ENCODE measurements at regions not wholly inside any gene's neighbourhood (a gene's known extent, or its start where the extent isn't known, plus 50 kb on each side); places are given as distances from the start of the nearest gene placed in this dataset.

DNA sequence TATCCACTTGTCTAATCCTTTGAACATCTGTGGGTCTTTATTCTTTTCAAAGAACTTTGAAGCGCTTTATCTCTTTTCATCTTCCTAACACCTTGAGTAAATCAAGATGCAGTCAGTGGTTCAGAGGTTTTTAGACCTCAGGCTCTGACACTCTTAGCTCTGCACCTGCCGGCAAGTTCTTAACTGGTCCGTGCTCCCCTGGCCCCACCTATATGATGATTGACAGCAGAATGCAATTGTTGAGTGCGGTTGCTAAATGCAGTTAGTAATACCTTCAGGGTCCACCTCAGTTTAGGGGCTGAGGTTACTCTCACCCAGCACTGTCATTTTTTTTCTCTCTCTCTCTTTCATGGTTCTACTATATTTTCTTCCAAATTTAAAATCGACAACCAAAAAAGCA lies 854.2 kb upstream of the AUTS2 start:
- no peaks in the 10 kb centered on the region for H3K9me3 ChIP-seq (ENCODE audit: control insufficient read depth in 4 of 4, low read length in 3 of 4)
- no peak overlapping the region for H3K9ac ChIP-seq (ENCODE audit: low read depth in 1 of 2, low read length in 2 of 2)
- H3K4me3 ChIP-seq (ENCODE audit: low read depth in 1 of 3, low read length in 3 of 3): no peak overlapping the region
- 78% methylated on average over 5 of the region's 5 CpGs for WGBS
- no peaks in the 10 kb centered on the region for H3K36me3 ChIP-seq (ENCODE audit: control insufficient read depth in 4 of 4, insufficient read depth in 3 of 4, low read depth in 1 of 4, low read length in 3 of 4)
- TF ChIP-seq, protein P1, sequence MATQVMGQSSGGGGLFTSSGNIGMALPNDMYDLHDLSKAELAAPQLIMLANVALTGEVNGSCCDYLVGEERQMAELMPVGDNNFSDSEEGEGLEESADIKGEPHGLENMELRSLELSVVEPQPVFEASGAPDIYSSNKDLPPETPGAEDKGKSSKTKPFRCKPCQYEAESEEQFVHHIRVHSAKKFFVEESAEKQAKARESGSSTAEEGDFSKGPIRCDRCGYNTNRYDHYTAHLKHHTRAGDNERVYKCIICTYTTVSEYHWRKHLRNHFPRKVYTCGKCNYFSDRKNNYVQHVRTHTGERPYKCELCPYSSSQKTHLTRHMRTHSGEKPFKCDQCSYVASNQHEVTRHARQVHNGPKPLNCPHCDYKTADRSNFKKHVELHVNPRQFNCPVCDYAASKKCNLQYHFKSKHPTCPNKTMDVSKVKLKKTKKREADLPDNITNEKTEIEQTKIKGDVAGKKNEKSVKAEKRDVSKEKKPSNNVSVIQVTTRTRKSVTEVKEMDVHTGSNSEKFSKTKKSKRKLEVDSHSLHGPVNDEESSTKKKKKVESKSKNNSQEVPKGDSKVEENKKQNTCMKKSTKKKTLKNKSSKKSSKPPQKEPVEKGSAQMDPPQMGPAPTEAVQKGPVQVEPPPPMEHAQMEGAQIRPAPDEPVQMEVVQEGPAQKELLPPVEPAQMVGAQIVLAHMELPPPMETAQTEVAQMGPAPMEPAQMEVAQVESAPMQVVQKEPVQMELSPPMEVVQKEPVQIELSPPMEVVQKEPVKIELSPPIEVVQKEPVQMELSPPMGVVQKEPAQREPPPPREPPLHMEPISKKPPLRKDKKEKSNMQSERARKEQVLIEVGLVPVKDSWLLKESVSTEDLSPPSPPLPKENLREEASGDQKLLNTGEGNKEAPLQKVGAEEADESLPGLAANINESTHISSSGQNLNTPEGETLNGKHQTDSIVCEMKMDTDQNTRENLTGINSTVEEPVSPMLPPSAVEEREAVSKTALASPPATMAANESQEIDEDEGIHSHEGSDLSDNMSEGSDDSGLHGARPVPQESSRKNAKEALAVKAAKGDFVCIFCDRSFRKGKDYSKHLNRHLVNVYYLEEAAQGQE (IDR thresholded peaks at IDR 0.05): no peak
- TF ChIP-seq, protein P2, sequence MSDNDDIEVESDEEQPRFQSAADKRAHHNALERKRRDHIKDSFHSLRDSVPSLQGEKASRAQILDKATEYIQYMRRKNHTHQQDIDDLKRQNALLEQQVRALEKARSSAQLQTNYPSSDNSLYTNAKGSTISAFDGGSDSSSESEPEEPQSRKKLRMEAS (IDR thresholded peaks at IDR 0.05): no peak
- no peak for TF ChIP-seq JUND (IDR thresholded peaks at IDR 0.05)
- TF ChIP-seq, protein P3, sequence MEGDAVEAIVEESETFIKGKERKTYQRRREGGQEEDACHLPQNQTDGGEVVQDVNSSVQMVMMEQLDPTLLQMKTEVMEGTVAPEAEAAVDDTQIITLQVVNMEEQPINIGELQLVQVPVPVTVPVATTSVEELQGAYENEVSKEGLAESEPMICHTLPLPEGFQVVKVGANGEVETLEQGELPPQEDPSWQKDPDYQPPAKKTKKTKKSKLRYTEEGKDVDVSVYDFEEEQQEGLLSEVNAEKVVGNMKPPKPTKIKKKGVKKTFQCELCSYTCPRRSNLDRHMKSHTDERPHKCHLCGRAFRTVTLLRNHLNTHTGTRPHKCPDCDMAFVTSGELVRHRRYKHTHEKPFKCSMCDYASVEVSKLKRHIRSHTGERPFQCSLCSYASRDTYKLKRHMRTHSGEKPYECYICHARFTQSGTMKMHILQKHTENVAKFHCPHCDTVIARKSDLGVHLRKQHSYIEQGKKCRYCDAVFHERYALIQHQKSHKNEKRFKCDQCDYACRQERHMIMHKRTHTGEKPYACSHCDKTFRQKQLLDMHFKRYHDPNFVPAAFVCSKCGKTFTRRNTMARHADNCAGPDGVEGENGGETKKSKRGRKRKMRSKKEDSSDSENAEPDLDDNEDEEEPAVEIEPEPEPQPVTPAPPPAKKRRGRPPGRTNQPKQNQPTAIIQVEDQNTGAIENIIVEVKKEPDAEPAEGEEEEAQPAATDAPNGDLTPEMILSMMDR (IDR thresholded peaks at IDR 0.05; ENCODE audit: low read depth, low read length, missing input control): no peak
- TF ChIP-seq RXRA (IDR thresholded peaks at IDR 0.05): no peak
- no peak for TF ChIP-seq EGR1 (IDR thresholded peaks at IDR 0.05; ENCODE audit: low read depth in 2 of 2)
- no peak for TF ChIP-seq GABPA (IDR thresholded peaks at IDR 0.05 in 1 of 2, conservative IDR thresholded peaks at IDR 0.05 in 1 of 2)
- TF ChIP-seq, protein P4, sequence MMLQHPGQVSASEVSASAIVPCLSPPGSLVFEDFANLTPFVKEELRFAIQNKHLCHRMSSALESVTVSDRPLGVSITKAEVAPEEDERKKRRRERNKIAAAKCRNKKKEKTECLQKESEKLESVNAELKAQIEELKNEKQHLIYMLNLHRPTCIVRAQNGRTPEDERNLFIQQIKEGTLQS (IDR thresholded peaks at IDR 0.05): no peak
- TF ChIP-seq HNF4G (IDR thresholded peaks at IDR 0.05): no peak
- no peak for TF ChIP-seq TAF1 (conservative IDR thresholded peaks at IDR 0.05)
- TF ChIP-seq HNF4A (conservative IDR thresholded peaks at IDR 0.05): no peak
- no peak for TF ChIP-seq YY1 (IDR thresholded peaks at IDR 0.05)
- no peak for TF ChIP-seq FOXA1 (IDR thresholded peaks at IDR 0.05)
- TF ChIP-seq RAD21 (IDR thresholded peaks at IDR 0.05): no peak
- TF ChIP-seq NR2F2 (IDR thresholded peaks at IDR 0.05): no peak
- TF ChIP-seq SP1 (IDR thresholded peaks at IDR 0.05): no peak
- H3K4me1 ChIP-seq (ENCODE audit: control insufficient read depth in 4 of 4, insufficient read depth in 4 of 4, low read length in 3 of 4): no peaks in the 10 kb centered on the region
- no peak for DNase-seq (ENCODE audit: low spot score)
- no peak overlapping the region for H3K27ac ChIP-seq (ENCODE audit: low read depth in 1 of 2, low read length in 2 of 2)
- H3K27me3 ChIP-seq (ENCODE audit: control insufficient read depth in 4 of 4, insufficient read depth in 4 of 4, low read length in 3 of 4): no peaks in the 10 kb centered on the region

DNA sequence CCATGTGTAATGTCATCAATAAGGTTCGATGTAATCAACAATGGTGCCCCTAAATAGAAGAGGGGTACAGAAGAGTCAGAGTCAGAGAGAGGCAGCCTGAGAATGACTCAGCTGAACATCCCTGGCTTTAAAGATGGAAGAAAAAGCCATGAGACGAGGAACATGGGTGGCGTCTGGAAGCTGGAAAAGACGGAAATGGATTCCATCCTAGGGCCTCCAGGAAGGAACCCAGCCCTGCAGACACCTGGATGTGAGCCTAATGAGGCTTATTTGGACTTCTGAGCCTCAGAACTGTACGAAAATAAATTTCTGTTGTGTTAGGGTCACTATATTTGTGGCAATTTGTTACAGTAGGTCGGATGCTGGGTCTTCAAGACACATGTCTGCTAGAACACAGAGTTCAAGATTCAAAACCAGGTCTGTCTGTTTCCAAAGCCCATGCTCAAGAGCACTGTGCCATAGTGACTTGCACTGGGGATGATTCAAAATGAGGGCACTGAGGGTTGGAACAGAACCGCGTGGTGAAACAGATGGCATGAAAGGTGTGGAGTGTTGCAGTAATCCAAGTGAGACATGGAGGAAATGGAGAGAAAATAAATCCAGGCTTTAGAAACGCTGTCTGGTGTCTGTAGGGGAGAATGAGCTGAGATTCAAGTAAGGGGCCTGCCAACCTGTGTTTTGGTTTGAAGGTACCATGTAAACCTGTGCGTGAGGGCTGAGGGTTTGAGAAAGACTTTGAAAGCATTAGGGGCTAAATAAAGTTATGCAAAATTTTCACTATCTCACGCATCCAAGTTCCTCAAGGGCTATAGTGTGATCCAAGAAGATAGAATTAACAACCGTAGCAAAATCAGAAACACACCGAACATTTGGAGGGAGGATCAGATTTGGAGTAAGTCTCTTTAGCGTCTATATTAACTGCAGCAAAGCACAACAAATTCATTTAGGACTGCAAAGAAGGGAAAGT lies 849.1 kb upstream of the AUTS2 start:
- Histone ChIP-seq H3K36me3 (ENCODE audit: control insufficient read depth in 4 of 4, insufficient read depth in 3 of 4, low read depth in 1 of 4, low read length in 3 of 4) (no peaks in the 10 kb centered on the region), H3K9ac (ENCODE audit: low read depth in 1 of 2, low read length in 2 of 2) (no peak overlapping the region), H3K9me3 (ENCODE audit: control insufficient read depth in 4 of 4, low read length in 3 of 4) (no peaks in the 10 kb centered on the region), H3K27me3 (ENCODE audit: control insufficient read depth in 4 of 4, insufficient read depth in 4 of 4, low read length in 3 of 4) (no peaks in the 10 kb centered on the region), H3K4me1 (ENCODE audit: control insufficient read depth in 4 of 4, insufficient read depth in 4 of 4, low read length in 3 of 4) (no peaks in the 10 kb centered on the region), H3K27ac (ENCODE audit: low read depth in 1 of 2, low read length in 2 of 2) (no peak overlapping the region), H3K4me3 (ENCODE audit: low read depth in 1 of 3, low read length in 3 of 3) (no peak overlapping the region)
- TF ChIP-seq HNF4A (conservative IDR thresholded peaks at IDR 0.05): no peak
- 81% methylated on average over 14 of the region's 14 CpGs for WGBS
- DNase-seq (ENCODE audit: low spot score): no peak
